H1 (cell line): ENCODE measurements at regions not wholly inside any gene's neighbourhood (a gene's known extent, or its start where the extent isn't known, plus 50 kb on each side); places are given as distances from the start of the nearest gene placed in this dataset.

Experiments
- CTCF ChIA-PET: fragments of 300-600 bp; sonication (Branson Sonifier 250); formaldehyde crosslinking; loops from one replicate; lab custom pipeline; 2021; ENCODE audit not compliant: partially characterized antibody; lab: Charles Lee
- POLR2A ChIA-PET: fragments of 300-600 bp; sonication (Branson Sonifier 250); formaldehyde crosslinking; loops from one replicate; lab custom pipeline; 2021; ENCODE audit warnings: inconsistent platforms; ENCODE audit not compliant: partially characterized antibody; lab: Charles Lee
- DNase-seq, 2 experiments: peaks; one replicate each; pipeline versions ENCODE4 v3.0.0 to v3.0.0-alpha.2; 2010 to 2022; ENCODE audit warnings: low spot score in 2 of 2, low read depth in 1 of 2, mixed read lengths in 1 of 2
- FAIRE-seq: peaks from 2 replicates; lab custom pipeline; 2011; peaks lifted over from hg19 to GRCh38; lab: Jason Lieb, UNC
- H2AFZ ChIP-seq: 2 replicates; pipeline ENCODE4 v1.8.1; 2012; ENCODE audit warnings: low read length, inconsistent platforms
- H2AK5ac ChIP-seq: 2 replicates; pipeline ENCODE4 v1.6.1; 2013; ENCODE audit warnings: low read depth, low read length
- H2BK120ac ChIP-seq: replicated peaks from 2 replicates; pipeline ENCODE3; 2013; ENCODE audit warnings: low read depth, low read length, inconsistent platforms
- H2BK12ac ChIP-seq: 2 replicates; pipeline ENCODE4 v1.6.1; 2013; ENCODE audit warnings: low read depth, low read length
- H2BK15ac ChIP-seq: 2 replicates; pipeline ENCODE4 v1.6.1; 2013; ENCODE audit warnings: low read length
- H2BK20ac ChIP-seq: 2 replicates; pipeline ENCODE4 v1.6.1; 2013; ENCODE audit warnings: low read length
- H2BK5ac ChIP-seq: 2 replicates; pipeline ENCODE4 v1.6.1; 2013; ENCODE audit warnings: low read depth, low read length
- H3K14ac ChIP-seq: 2 replicates; pipeline ENCODE4 v1.6.1; 2013; ENCODE audit warnings: inconsistent platforms; ENCODE audit not compliant: insufficient read length
- H3K18ac ChIP-seq: 2 replicates; pipeline ENCODE4 v1.6.1; 2013; ENCODE audit warnings: low read length; ENCODE audit errors: extremely low read depth
- H3K23ac ChIP-seq: 2 replicates; pipeline ENCODE4 v1.6.1; 2013; ENCODE audit warnings: inconsistent platforms; ENCODE audit not compliant: insufficient read length
- H3K23me2 ChIP-seq: 2 replicates; pipeline ENCODE4 v1.6.1; 2013; ENCODE audit warnings: low read depth, low read length
- H3K27ac ChIP-seq: 2 replicates; pipeline ENCODE4 v1.6.1; 2011; ENCODE audit warnings: low read depth, low read length, inconsistent platforms
- H3K27me3 ChIP-seq, 4 experiments: replicated peaks in 1 of 4; 1 replicate in 1 of 4; 2 replicates in 3 of 4; pipeline versions ENCODE4 v1.6.1 to v1.8.1; 2011 to 2013; ENCODE audit warnings: low read length in 3 of 4, mild to moderate bottlenecking in 3 of 4, inconsistent platforms in 2 of 4, mixed read lengths in 2 of 4, moderate library complexity in 1 of 4; ENCODE audit not compliant: control insufficient read depth in 3 of 4, insufficient read depth in 3 of 4; ENCODE audit errors: extremely low read depth in 1 of 4
- H3K36me3 ChIP-seq, 4 experiments: 2 replicates each; pipeline versions ENCODE4 v1.6.1 to v1.8.1; 2011 to 2013; ENCODE audit warnings: mild to moderate bottlenecking in 4 of 4, low read length in 3 of 4, moderate library complexity in 2 of 4, control low read depth in 1 of 4, inconsistent platforms in 1 of 4; ENCODE audit not compliant: insufficient read depth in 4 of 4, control insufficient read depth in 2 of 4
- H3K4ac ChIP-seq: replicated peaks from 2 replicates; pipeline ENCODE3; 2013; ENCODE audit warnings: low read length, low read depth, mixed read lengths, inconsistent platforms; ENCODE audit not compliant: insufficient read length
- H3K4me1 ChIP-seq, 4 experiments: replicated peaks in 1 of 4; 1 replicate in 1 of 4; 2 replicates in 3 of 4; pipeline versions ENCODE4 v1.6.1 to v1.8.1; 2011 to 2013; ENCODE audit warnings: low read length in 3 of 4, inconsistent platforms in 2 of 4, mixed read lengths in 1 of 4; ENCODE audit not compliant: insufficient read depth in 4 of 4, control insufficient read depth in 3 of 4
- H3K4me2 ChIP-seq, 2 experiments: 2 replicates each; pipeline versions ENCODE4 v1.6.1 to v1.8.1; 2011 to 2013; ENCODE audit warnings: low read depth in 2 of 2, low read length in 2 of 2, control low read depth in 1 of 2, inconsistent platforms in 1 of 2, mild to moderate bottlenecking in 1 of 2; ENCODE audit not compliant: insufficient read depth in 1 of 2
- H3K4me3 ChIP-seq, 4 experiments: fragments of 200-600, 300-600 bp in 1 of 4; sonication (generic), shearing (Covaris generic), sonication (Bioruptor Twin) in 1 of 4; 2 replicates each; pipeline versions ENCODE4 v1.5.1 to v1.8.1; 2011 to 2016; ENCODE audit warnings: low read length in 4 of 4, low read depth in 3 of 4, control low read depth in 2 of 4, inconsistent platforms in 2 of 4, mild to moderate bottlenecking in 2 of 4, mixed read lengths in 1 of 4, moderate library complexity in 1 of 4; ENCODE audit not compliant: insufficient read depth in 2 of 4; ENCODE audit errors: extremely low read depth in 1 of 4
- H3K56ac ChIP-seq: replicated peaks from 2 replicates; pipeline ENCODE3; 2013; ENCODE audit warnings: low read depth, mild to moderate bottlenecking, mixed read lengths, low read length, inconsistent platforms; ENCODE audit not compliant: insufficient read length
- H3K79me1 ChIP-seq: 2 replicates; pipeline ENCODE4 v1.6.1; 2013; ENCODE audit warnings: low read depth, low read length, control low read depth
- H3K79me2 ChIP-seq, 2 experiments: 2 replicates each; pipeline versions ENCODE4 v1.6.1 to v1.8.1; 2012 to 2013; ENCODE audit warnings: low read length in 2 of 2, mild to moderate bottlenecking in 2 of 2, inconsistent platforms in 1 of 2; ENCODE audit not compliant: insufficient read depth in 2 of 2, control insufficient read depth in 1 of 2
- H3K9ac ChIP-seq, 4 experiments: replicated peaks in 1 of 4; 1 replicate in 1 of 4; 2 replicates in 3 of 4; pipeline versions ENCODE4 v1.6.1 to v1.8.1; 2011 to 2013; ENCODE audit warnings: low read depth in 3 of 4, low read length in 3 of 4, control low read depth in 2 of 4, mild to moderate bottlenecking in 2 of 4, moderate library complexity in 2 of 4, inconsistent platforms in 1 of 4; ENCODE audit errors: extremely low read depth in 1 of 4
- H3K9me3 ChIP-seq, 2 experiments: 2 replicates each; pipeline versions ENCODE4 v1.6.1 to v1.8.1; 2012 to 2013; ENCODE audit warnings: mild to moderate bottlenecking in 2 of 2, moderate library complexity in 2 of 2, control low read depth in 1 of 2, inconsistent platforms in 1 of 2, low read depth in 1 of 2, low read length in 1 of 2, mixed read lengths in 1 of 2; ENCODE audit not compliant: insufficient read depth in 2 of 2
- H4K20me1 ChIP-seq, 2 experiments: replicated peaks in 1 of 2; 2 replicates each; pipeline versions ENCODE3 to v1.8.1; 2011 to 2013; ENCODE audit warnings: inconsistent platforms in 2 of 2, low read length in 2 of 2, mild to moderate bottlenecking in 1 of 2; ENCODE audit not compliant: insufficient read depth in 2 of 2, control insufficient read depth in 1 of 2
- H4K5ac ChIP-seq: 2 replicates; pipeline ENCODE4 v1.6.1; 2013; ENCODE audit warnings: low read length, low read depth, mixed read lengths, inconsistent platforms; ENCODE audit not compliant: insufficient read length
- H4K8ac ChIP-seq: 2 replicates; pipeline ENCODE4 v1.8.0; 2013; ENCODE audit warnings: mild to moderate bottlenecking, moderate library complexity, low read length, inconsistent platforms; ENCODE audit not compliant: insufficient read depth; ENCODE audit errors: extremely low read depth
- H4K91ac ChIP-seq: replicated peaks from 2 replicates; pipeline ENCODE3; 2013; ENCODE audit warnings: low read length, mixed read lengths, inconsistent platforms; ENCODE audit not compliant: insufficient read length
- ATF2 ChIP-seq: IDR thresholded peaks from 2 replicates; pipeline ENCODE4 v1.6.1; 2012; ENCODE audit warnings: low read length, inconsistent platforms
- KDM5A ChIP-seq: fragments of 200-600 bp; IDR thresholded peaks from 2 replicates; pipeline ENCODE4 v1.7.1; 2012; ENCODE audit warnings: mild to moderate bottlenecking, low read length, inconsistent platforms, mixed read lengths
- MAFK ChIP-seq: IDR thresholded peaks from 2 replicates; pipeline ENCODE4 v1.6.1; 2012; ENCODE audit warnings: low read depth, mild to moderate bottlenecking, improper control_type of control experiment, low read length
- POLR2A ChIP-seq, 2 experiments: IDR thresholded peaks; 1 replicate in 1 of 2; 2 replicates in 1 of 2; pipeline ENCODE4 v1.6.1; 2011; ENCODE audit warnings: low read depth in 2 of 2, low read length in 2 of 2, mild to moderate bottlenecking in 2 of 2; ENCODE audit errors: control extremely low read depth in 1 of 2
- RAD21 ChIP-seq, 2 experiments: IDR thresholded peaks in 1 of 2; conservative IDR thresholded peaks in 1 of 2; 2 replicates each; pipeline ENCODE4 v1.6.1; 2011; ENCODE audit warnings: low read depth in 2 of 2, low read length in 2 of 2, improper control_type of control experiment in 1 of 2, inconsistent platforms in 1 of 2, mild to moderate bottlenecking in 1 of 2, moderate library complexity in 1 of 2
- RXRA ChIP-seq: IDR thresholded peaks from 2 replicates; pipeline ENCODE4 v1.6.1; 2011; ENCODE audit warnings: low read depth, mild to moderate bottlenecking, low read length, moderate library complexity; ENCODE audit not compliant: insufficient read depth
- SP2 ChIP-seq: IDR thresholded peaks from 2 replicates; pipeline ENCODE4 v1.6.1; 2012; ENCODE audit warnings: mild to moderate bottlenecking, low read length, inconsistent platforms
- TEAD4 ChIP-seq: IDR thresholded peaks from 2 replicates; pipeline ENCODE4 v1.6.1; 2012; ENCODE audit warnings: low read depth, low read length, inconsistent platforms, mixed read lengths
- USF2 ChIP-seq: IDR thresholded peaks from 2 replicates; pipeline ENCODE4 v1.6.1; 2011; ENCODE audit warnings: low read length, improper control_type of control experiment
- WGBS, 2 experiments: shearing (Covaris generic) in 1 of 2; methylation state at CpG; one replicate each; pipeline versions ENCODE4 v1.1.6 to v1.1.7; 2013 to 2015; ENCODE audit warnings: low lambda C conversion rate in 2 of 2, mixed read lengths in 2 of 2, inconsistent platforms in 1 of 2, low coverage in 1 of 2, missing lambda C conversion rate in 1 of 2; ENCODE audit not compliant: insufficient replicate concordance in 2 of 2, insufficient coverage in 1 of 2, insufficient read length in 1 of 2; ENCODE audit errors: extremely low coverage in 1 of 2, missing lambda C conversion rate in 1 of 2; 5-methylcytosine and 5-hydroxymethylcytosine counted together

- H3K4me2 ChIP-seq: no peak overlapping the region
- H4K20me1 ChIP-seq: no peaks in the 10 kb centered on the region
- H3K4me3 ChIP-seq: no peak overlapping the region
- H3K56ac ChIP-seq: no peak overlapping the region
- no peaks in the 10 kb centered on the region; a peak in 1 of 8 replicates for H3K36me3 ChIP-seq
- H3K14ac ChIP-seq: no peak overlapping the region
- H3K9ac ChIP-seq: no peak overlapping the region
- H3K27me3 ChIP-seq: no peaks in the 10 kb centered on the region
- no peak overlapping the region for H2BK12ac ChIP-seq
- no peak overlapping the region for H2BK20ac ChIP-seq
- H3K9me3 ChIP-seq: peaks cover 30 to 33% of the 10 kb centered on the region in 2 experiments
- H2BK120ac ChIP-seq: no peak overlapping the region
- ChIA-PET CTCF (no interaction called here), POLR2A (no interaction called here)
- H2AK5ac ChIP-seq: no peak overlapping the region
- no peak overlapping the region for H3K23ac ChIP-seq
- TF ChIP-seq ATF2: no peak
- no peak for TF ChIP-seq KDM5A
- TF ChIP-seq TEAD4: no peak
- no peak for TF ChIP-seq RXRA
- no peak for TF ChIP-seq RAD21 (IDR thresholded peaks at IDR 0.05 in 1 of 2, conservative IDR thresholded peaks at IDR 0.05 in 1 of 2; ENCODE audit: low read depth in 2 of 2, low read length in 2 of 2)
- no peak for TF ChIP-seq USF2
- TF ChIP-seq POLR2A (IDR thresholded peaks at IDR 0.05; ENCODE audit: control extremely low read depth in 1 of 2, low read depth in 2 of 2, low read length in 2 of 2): no peak
- no peak for TF ChIP-seq SP2
- no peak for TF ChIP-seq MAFK
- H3K79me2 ChIP-seq: no peaks in the 10 kb centered on the region
- no peak overlapping the region for H2BK15ac ChIP-seq
- no peak overlapping the region for H4K5ac ChIP-seq
- H3K23me2 ChIP-seq: no peaks in the 10 kb centered on the region
- no peak overlapping the region for H3K18ac ChIP-seq
- no peak overlapping the region for H2AFZ ChIP-seq
- no peak overlapping the region for H3K4ac ChIP-seq
- no peak for DNase-seq
- no peak overlapping the region for H4K8ac ChIP-seq
- H3K79me1 ChIP-seq: no peaks in the 10 kb centered on the region
- no peak overlapping the region for H3K27ac ChIP-seq
- H2BK5ac ChIP-seq: no peak overlapping the region
- no peak for FAIRE-seq
- H3K4me1 ChIP-seq: no peaks in the 10 kb centered on the region
- no peak overlapping the region for H4K91ac ChIP-seq
- WGBS, 2 experiments: 60% methylated on average over 1 of the region's 1 CpG; no CpG with 5 or more reads in 1 of the 2 experiments
Observed at GRCh38 chr5:92421942-92422341, 1038.8 kb upstream of the ARRDC3 start.
